GM18505 (cell line): ENCODE measurements at regions not wholly inside any gene's neighbourhood (a gene's known extent, or its start where the extent isn't known, plus 50 kb on each side); places are given as distances from the start of the nearest gene placed in this dataset.

Source experiments
- ATAC-seq: cut with Tn5 transposase; IDR thresholded peaks from one replicate; pipeline ENCODE4 v1.9.1; 2021; ENCODE audit not compliant: unreplicated experiment
- POLR2A ChIP-seq: IDR thresholded peaks from 4 replicates; pipeline ENCODE4 v1.6.1; 2011; ENCODE audit warnings: borderline replicate concordance; ENCODE audit not compliant: insufficient read depth, insufficient read length; ENCODE audit errors: extremely low read depth

DNA sequence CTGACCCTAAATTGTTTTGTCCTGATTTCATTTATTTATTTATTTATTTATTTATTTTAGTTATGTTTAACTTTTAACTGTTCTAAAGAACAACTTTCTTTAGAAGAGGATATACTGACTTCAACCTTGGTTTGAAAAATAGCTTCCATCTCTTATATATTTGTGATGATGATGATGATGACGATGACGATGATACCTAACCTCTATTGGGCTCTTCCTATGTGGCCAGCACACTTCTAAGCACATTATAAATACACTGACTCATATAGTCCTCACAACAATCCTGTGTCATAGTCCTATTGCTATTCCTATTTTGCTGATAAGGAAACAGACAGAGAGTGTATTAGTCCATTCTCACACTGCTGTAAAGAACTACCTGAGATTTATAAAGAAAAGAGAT, 162.9 kb upstream of the KIAA1217 start:
- TF ChIP-seq POLR2A, result no peak
- no peak for ATAC-seq

- no peak for ATAC-seq
- TF ChIP-seq POLR2A, result no peak
These were observed 161.8 kb upstream of the KIAA1217 start for GRCh38 chr10:24047176-24047575.

GRCh38 chr10:24054421-24054820, 154.5 kb upstream of the KIAA1217 start:
- no peak for TF ChIP-seq POLR2A
- no peak for ATAC-seq

GRCh38 chr10:24080207-24080606, 128.7 kb upstream of the KIAA1217 start:
- ATAC-seq, result no peak
- no peak for TF ChIP-seq POLR2A

GRCh38 chr10:24086296-24087086, 122.4 kb upstream of the KIAA1217 start:
- ATAC-seq, result no peak

DNA sequence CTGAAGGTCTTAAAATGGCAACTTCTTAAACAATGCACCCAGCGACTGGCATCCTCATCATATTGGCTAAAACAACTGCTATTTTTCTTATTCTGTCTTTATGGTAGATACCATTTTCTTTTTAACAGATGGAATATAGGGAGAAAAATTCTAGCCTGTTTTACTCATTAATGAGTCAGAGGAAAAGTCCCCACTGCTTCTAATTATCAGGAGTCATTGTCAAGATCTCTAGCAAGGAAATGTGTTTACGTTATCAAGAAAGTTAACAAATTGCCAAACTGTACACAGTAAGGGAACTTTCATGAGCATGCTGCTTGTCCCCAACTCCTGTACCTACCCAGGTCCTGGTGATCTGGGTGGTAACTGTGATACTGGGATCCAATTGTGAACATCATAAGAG, 117.7 kb upstream of the KIAA1217 start:
- no peak for TF ChIP-seq POLR2A
- no peak for ATAC-seq

More at GRCh38 chr10:24086296-24087086, 122.4 kb upstream of the KIAA1217 start:
- no peak for TF ChIP-seq POLR2A

- TF ChIP-seq POLR2A, result no peak
- ATAC-seq, result no peak
These were observed 112.7 kb upstream of the KIAA1217 start for GRCh38 chr10:24096281-24096680.

DNA sequence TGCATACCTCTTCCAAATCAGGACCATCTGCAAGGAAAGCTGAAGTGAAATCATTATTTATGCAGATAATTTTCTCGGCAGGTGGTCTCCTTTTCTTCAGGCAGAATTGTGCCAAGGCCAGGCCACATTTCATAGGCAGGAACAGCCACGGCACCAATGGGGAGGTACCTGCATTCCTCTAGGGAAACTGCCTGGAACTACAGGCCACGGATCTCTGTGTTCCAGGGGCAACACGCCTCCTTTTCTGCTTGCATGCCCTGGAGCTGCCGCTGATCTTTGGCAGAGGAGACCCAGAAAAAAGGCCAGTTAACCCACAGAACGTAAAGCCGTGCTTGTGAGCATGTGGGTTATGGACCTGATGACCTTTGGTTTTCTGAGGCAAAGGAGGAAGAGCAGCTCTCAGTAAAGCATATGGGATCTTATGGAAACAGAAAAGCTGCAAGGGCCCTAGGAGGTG, 111.2 kb upstream of the KIAA1217 start:
- no peak for TF ChIP-seq POLR2A
- ATAC-seq, result no peak

- TF ChIP-seq POLR2A, result no peak
- no peak for ATAC-seq
These were observed 104.0 kb upstream of the KIAA1217 start for GRCh38 chr10:24104895-24105294.

GRCh38 chr10:24113901-24114300, 95.0 kb upstream of the KIAA1217 start:
- no peak for TF ChIP-seq POLR2A
- no peak for ATAC-seq

GRCh38 chr10:24114556-24114955, 94.4 kb upstream of the KIAA1217 start:
- no peak for TF ChIP-seq POLR2A
- no peak for ATAC-seq

DNA sequence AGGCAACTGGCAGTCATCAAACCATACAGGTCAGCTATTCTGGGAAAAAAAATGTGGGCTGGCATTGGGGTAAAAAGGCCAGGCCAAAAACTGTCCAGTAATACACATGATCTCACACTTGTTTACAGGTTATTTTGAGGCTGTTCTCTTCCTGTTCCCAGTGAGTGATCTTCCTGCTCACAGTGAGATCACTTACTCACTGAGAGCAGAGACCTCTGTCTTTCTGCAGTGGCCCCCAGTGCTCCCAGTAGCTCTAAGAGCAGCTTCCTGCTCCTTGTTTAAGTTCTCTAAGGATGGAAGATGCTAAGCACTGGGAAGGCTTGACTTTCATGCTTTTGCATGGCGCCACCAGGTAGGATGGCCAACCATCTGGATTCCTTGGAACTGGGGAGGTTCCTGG, 93.5 kb upstream of the KIAA1217 start:
- ATAC-seq, result no peak
- TF ChIP-seq POLR2A, result no peak

GRCh38 chr10:24118246-24118645, 90.7 kb upstream of the KIAA1217 start:
- no peak for TF ChIP-seq POLR2A
- ATAC-seq, result no peak

DNA sequence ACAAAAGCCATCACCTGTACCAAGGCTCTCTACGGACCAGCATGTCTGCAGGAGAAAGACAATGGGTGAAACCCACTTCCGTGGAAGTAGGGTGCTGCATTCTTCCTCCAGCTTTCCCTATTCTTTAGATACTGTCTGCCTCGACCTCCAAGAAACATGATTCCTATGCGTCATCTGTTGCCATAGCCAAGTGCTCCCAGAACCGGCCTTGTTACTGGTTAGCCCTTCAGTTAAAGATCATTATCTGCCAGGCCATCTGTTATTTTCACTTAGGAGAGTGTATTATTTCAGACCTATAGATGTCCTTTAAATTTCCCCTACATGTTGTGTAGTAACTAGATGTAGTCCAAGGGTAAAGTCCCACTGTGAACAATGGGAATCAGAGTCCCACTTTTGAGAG, 89.0 kb upstream of the KIAA1217 start:
- no peak for TF ChIP-seq POLR2A
- no peak for ATAC-seq
